IPS DF 19.7 (cell line): ENCODE measurements at regions not wholly inside any gene's neighbourhood (a gene's known extent, or its start where the extent isn't known, plus 50 kb on each side); places are given as distances from the start of the nearest gene placed in this dataset.
"Not testable (repeated sequence)": the region's sequence is repeated elsewhere in the genome, so short reads cannot be mapped to it uniquely, and the experiment has no call there.

ENCODE experiments used
- DNase-seq: peaks from one replicate; pipeline ENCODE4 v3.0.0-alpha.2; 2013; ENCODE audit warnings: low read depth, low spot score

DNA sequence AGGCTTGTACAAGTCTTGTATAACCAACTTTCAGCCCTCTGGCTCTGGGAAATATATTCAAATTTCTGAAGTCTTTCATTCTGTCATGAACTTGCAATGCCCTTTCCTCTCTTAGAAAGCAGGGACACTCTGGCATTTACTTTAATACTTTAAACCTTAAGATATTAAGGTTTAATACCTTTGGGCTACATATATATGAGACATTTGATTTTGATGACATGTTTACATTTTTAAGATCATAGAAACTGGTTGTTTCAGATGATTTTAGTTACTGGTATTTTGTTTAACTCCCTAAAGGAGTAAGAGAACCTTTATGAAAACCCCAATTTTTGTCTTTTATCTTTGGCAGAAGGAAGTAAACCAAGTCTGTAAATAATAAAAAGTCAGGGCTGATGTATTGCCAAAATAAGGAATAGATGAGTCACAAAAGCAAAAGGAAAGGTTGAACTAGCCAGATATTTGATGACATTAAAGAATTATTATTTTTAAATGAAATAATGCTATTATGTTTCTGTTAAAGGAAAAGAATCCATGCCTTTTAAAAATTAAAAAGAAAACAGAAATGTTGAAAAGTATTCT, 579.0 kb upstream of the CBLB start:
- no peak for DNase-seq

DNA sequence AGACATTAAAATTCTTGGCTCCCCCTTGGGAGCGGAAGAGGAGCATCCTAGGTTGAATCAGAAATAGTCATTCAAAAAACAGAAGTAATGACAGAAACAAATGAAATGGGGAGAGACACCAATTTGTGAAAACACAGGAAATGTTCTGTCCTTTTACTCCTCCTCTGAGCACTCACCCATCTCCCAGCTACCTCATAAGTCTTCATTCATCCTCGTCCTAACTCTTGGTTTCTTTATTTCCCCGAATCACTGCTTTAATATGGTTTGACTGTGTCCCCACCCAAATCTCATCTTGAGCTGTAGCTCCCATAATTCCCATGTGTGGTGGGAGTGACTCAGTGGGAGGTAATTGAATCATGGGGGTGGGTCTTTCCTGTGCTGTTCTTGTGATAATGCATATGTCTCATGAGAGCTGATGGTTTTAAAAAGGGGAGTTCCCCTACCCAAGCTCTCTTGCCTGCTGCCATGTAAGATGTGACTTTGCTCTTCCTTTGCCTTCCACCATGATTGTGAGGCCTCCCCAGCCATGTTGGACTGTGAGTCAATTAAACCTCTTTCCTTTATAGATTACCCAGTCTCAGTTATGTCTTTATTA, 579.7 kb upstream of the CBLB start:
- DNase-seq = not testable (repeated sequence)

DNA sequence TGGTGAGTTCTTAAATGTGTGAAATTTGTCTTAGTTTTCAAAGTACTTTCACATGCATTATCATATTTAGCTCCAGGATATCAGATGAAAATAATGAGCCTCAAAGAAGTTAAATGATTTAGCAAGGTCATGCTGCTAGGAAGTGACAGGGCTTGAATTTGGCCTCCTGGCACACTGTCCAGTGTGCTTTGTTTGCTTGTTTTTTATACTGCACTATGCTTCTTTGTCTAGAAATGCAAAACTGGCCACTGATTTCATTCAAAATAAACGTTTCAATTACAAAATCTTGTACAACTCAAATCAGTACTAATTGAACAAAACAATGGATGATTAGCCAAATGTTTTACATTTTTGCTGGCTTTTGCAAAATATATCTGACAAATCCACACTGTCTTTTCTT, 583.3 kb upstream of the CBLB start:
- DNase-seq = no peak

DNA sequence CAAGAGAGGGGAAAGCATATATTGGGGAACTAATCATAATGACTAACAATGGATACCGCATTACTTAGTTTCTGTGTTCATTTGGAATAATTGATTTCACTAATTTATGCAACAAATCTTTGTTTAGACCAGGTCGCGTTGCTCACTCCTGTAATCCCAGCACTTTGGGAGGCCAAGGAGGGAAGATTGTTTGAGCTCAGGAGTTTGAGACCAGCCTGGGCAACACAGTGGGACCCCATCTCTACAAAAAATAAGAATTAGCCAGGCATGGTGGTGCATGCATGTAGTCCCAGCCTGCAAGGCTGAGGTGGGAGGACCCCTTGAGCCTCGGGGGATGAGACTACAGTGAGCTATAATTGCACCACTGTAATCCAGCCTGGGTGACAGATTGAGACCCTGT, 585.7 kb upstream of the CBLB start:
- no peak for DNase-seq

DNA sequence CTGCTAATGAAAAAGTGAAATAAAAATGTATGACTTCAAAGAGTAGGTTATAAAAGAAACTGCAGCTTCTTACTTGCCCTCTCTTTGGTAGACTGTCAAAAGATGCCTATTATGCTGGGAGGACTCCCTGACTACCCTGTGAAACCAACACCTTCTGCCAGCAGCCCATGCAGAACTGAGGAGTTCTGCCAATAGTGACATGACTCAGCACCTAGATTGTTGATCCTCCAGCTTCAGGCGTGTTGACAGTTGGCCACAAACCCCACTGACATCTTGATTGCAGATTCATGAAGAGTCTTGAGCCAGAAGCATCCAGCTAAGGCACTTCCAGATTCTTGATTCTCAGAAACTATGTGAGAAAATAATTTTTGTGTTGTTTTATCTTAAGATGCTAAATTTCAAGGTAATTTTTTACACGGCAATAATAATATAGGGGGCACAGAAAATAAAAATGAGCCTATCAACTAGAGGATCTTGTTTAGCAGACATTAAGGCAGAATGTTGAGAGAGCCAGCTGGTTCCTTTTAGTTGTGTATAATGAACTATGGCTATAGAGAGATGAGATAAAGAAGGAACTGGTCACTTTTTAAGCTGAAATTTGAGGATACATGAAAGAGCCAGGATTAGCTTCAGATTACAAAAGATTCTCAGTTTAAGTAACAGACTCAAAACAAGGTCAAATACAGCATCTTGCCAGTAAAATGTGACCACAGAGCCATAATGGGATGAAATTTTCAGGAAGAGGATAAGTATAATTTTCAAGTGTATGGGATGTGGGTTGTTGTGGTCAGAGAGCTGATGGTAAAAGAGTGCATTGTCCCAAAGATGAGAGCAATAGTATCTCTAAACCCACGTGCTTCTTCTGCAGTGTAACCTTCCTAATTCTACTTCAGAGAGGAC, 588.7 kb upstream of the CBLB start:
- DNase-seq = no peak

DNA sequence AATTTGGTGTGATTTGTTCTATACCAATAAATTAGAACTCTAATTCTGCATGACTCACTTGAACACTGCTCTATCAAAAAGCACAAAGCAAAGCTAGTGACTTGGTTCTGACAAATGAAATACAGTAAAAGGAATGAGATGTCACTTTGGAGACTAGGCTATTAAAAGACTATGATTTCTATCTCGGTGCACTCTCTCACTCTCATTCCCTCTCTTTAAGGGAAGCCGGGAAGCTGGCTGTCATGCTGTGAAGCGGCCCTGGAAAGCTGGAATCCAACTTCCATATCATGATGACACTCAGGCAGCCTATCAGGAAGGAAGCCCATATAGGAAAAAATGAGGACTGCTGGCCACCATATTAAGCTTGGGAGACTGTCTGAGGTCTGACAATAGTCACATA, 590.1 kb upstream of the CBLB start:
- no peak for DNase-seq

DNA sequence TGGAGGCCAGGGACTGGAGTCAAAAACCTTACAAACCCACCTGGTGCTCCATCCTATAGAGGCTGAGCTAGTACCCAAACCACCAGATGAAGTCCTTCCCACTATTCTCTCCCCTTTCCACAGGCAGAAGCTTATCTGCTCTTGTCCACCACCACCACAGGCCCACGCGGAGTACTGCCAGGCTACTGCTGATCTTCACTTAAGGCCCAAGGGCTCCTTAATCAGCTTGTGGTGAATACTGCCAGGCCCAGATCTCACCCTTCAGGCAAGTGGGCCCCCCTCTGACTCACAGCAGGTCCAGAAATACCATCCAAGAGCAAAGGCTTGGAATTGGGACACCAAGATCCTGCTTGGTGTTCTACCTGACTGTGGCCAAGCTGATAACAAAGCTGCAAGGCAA, 598.1 kb upstream of the CBLB start:
- DNase-seq = no peak

DNA sequence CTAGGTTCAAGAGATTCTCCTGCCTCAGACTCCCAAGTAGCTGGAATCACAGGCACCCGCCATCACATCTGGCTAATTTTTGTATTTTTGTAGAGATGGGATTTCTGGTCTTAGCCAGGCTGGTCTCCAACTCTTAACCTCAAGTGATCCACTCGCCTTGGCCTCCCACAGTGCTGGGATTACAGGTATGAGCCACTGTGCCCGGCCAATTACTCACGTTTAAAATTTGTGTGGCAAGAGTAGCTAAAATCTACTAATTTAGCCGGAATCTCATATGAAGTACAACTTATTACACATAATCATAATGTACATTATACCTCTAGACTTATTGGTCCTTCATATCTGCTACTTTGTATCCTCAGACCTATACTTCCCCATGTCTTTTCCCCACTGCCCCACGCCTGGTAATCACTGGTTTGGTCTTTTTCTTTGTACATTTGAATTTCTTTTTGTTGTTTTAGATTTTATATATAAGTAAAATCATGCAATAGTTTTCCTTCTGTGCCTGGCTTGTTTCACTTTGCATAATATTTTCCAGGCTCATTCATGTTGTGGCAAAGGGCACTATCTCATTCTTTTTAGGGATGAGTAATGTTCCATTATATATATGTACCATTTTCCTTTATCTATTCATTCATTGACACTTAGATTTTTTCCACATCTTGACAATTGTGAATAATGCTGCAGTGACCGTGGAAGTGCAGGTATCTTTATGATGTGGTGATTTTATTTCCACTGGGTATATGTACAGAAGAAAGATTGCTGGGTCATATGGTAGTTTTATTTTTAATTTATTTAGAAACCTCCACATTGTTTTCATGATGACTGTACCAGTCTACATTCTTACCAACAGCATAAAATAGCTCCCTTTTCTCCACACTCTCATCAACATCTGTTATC, 605.0 kb upstream of the CBLB start:
- DNase-seq = no peak

DNA sequence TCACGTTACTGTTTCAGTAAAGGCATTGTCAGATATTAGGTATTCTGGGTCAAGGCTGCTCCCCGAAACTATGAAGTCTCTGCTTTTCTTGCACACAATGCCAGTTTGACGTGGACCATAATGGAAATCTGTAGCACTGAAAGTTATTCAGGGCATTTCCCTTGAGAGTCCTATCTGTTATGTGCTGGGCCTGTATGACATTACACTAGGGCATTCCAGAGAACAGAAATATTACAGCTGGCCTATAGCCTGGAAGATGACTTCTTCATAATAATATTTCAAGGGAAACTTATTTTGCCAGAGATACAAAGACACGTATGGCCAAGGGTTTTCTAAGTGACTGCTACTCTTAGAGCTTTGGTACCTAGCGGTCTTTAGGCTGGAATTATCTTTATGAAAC, 613.6 kb upstream of the CBLB start:
- no peak for DNase-seq

DNA sequence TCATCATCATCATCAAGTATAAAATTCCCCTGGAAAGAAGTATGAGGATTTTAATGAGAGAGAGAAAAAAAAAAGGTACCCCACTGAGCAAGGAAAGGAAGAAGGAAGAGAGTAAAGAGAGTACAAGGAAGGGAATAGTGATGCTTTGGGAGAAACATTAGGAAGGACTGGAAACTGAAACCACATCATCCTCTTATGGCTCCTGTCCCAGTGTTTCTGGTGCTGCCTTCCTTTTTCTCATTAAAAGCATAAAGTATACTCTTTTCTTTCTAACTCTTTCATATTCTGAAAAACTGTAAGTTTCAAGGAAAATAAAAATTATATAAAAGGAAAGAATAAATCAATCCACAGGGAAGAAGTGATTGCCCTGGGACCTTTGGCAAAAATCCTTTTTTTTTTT, 616.4 kb upstream of the CBLB start:
- no peak for DNase-seq

DNA sequence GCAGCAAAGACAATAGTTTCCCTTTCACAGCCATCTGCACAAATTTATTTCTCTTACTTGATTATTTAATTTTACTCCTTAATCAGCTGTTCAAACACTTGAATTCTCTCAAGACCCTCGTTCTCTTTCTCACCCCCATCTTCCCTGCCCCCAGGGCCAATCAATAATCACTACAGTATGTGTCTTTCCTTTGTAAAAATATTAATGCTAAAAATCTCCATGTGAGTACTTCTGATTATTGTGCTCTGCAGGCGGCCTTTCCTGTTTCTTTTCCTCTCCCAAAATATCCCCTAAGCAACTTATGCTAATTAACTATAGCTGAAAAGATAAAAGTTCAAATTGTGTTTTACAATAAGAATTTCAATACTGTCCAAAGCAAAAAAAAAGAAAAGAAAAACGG, 617.0 kb upstream of the CBLB start:
- DNase-seq = no peak

DNA sequence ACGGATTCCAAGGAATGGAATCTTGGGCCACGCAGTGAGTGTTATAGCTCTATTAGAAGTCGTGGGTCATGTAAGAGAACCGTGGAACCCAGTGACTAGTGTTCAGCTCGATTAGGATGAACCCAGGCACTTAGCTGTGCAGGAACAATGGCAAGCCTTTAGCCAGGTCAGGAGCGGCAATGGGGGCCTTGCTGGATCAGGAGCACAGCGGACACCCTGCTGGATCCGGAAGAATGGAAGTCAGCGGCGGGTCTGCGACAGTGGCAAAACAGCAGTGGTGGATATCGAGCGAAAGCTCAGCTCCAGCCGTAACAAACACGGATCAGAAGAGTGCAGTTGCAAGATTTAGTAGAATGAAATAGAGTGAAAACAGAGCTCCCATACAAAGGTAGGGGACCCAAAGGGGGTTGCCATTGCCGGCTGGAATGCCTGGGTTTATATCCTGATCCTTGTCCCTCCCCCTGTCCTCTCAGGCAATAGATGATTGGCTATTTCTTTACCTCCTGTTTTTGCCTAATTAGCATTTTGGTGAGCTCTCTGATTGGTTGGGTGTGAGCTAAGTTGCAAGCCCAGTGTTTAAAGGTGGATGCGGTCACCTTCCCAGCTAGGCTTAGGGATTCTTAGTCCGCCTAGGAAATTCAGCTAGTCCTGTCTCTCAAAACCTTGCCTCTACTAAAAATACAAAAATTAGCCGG, 618.3 kb upstream of the CBLB start:
- DNase-seq = not testable (repeated sequence)

DNA sequence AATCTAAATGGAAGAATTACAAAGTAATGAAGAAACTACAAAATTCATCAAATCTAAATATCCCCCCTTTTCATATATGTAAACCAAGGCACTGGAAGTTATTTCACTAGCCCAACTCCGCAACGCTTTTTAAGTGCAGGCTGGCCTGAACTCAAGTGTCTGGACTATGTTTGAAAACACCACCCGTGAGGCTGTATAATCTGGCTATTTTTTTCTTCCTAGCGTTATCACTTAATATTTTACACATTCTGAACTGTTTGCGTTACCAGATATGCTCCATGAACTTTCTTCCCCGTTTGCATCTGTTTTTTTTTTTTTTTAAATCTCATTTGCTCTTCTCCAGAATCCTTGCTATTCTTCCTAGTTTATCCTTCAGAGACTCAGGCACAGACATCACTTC, 619.5 kb upstream of the CBLB start:
- no peak for DNase-seq

DNA sequence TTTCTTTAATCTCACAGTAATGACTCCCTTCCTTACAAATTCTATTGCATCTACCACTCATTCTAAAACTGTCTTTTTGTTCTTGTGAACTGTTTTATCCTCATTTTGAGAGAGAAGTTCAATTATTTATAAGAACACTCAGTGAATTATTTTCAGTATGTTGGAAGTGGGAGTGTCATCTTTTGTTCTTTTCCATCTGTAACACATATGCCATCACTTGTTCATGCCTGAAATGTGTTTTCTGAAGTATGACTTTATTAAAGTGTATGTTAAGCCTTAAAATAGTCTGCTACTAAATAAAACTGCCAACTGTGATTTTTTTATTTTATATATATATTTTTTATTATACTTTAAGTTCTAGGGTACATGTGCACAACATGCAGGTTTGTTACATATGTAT, 623.0 kb upstream of the CBLB start:
- no peak for DNase-seq

DNA sequence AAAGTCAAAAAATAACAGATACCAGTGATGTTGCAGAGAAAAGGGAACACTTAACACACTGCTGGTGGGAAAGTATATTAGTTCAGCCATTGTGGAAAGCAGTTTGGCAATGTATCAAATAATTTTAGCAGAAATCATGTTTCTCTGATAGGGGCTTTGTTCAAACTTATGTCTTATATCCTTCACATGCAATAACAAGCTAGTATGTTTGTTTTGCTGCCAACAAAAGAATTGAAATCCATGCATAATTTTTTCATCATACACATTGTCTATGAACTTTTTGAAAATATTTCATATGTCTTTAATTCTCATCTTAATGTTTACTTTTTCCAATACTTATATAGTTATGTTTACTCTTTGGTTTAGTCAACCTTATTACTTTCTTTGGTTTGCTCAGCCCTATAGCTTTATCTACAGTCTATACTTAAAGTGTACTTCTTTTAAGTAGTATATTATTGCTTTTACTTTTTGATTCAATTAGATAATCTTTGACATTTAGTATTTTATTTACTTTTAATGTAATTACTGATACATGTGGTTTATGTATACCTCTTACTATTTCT, 639.6 kb upstream of the CBLB start:
- DNase-seq = no peak

DNA sequence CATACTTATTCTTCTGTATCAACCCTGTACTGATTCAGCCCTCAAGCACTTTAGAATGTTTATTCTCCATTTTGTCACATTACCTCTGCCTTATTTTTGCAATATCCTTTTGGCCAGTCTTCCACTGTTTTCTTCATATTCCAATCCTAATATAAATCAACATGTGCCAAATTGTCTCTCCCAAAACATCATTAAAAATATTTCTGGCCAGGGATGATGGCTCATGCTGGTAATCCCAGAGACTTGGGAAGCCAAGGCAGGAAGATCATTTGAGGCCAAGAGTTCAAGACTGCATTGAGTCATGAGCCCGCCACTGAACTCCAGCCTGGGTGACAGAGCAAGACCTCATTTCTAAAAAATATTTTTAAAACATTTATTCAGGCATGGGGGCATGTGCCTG, 641.4 kb upstream of the CBLB start:
- DNase-seq = no peak

DNA sequence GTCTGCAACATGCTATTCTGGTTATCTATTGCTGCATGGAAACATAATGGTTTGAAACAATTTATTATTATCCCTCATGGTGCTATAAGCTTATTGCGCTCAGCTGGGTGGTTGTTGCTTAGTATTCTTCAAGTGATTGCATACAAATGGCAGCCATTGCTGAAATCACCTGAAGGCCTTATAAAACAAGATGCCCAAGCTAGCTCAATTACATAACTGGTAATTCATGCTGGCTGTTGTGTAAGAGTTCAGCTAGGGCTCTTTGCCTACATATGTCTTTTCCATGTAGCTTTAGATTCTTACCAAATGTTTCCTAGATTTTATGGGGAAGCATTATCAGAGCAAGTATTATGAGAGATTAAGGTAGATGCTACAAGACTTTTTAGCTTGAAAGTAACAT, 644.0 kb upstream of the CBLB start:
- DNase-seq = no peak

DNA sequence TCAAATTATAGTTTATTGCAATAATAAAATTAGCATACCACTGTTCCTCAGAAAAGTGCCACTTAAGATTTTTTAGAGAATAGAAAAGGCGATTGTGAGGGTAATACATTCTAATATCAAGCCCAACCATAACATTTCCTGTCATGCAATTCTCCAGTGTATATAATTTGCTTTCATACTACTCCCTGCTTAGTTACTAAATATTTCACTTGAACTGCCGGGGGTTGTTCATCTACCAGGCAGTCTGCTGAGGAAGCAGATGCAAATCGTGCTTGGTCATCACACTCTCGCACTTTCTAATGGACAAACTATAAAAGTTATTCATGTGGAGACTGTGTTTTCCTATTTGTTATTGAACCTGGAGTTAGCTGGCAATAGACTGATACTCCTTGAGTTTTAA, 645.6 kb upstream of the CBLB start:
- DNase-seq = no peak

DNA sequence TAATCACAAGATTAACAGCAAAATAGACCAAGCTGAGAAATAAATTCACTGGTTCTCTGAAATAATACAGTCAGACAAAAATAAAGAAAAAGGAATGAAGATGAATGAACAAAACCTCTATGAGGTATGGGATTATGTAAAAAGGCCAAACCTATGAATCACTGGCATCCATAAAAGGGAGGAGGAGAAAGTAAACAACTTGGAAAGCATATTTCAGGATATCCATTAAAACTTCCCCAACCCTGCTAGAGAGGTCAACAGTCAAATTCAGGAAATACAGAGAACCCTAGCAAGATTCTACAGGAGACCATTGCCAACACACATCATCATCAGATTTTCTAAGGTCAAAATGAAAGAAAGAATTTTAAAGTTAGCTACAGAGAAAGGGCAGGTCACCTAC, 649.7 kb upstream of the CBLB start:
- no peak for DNase-seq

DNA sequence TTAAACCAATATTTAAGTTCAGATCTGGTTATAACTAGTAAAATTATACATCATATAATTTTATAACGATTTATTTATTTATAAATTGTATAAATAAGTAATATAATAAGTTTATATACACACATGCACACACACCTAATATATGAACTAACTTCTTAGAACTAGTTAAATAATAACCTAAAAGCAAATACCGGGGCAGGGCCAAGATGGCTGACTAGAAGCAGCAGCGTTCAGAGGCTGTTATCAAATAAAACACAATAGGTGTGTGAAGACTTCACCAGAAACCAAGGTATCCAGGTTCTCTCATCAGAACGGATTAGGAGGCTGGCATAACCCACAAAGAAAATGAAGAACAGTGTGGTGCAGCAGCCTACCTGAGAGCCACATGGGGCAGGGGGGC, 653.6 kb upstream of the CBLB start:
- no peak for DNase-seq

DNA sequence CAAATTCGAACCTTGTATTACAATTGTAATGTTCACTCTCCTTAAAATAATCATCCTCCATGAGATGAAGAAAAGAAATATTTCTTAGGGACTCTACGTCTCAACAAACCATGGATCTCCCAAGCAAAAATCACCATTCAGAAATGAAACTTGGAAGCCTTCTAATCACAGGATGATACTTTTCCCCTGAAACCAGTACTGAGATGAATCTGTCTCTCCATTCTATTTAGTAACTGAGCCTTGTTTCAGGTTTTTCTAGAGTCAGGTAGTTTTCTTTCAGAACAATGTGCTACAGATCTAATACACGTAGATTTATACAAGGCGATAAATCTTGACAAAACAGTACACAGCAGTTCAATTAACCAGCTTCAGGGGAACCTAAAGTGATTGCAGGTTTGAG, 660.1 kb upstream of the CBLB start:
- DNase-seq = no peak
